ENCODE measurements at regions not wholly inside any gene's neighbourhood (a gene's known extent, or its start where the extent isn't known, plus 50 kb on each side); places are given as distances from the start of the nearest gene placed in this dataset.

GRCh38 chr2:215742021-215742420, 271.3 kb downstream of the MREG start:
- DNase-seq (ENCODE audit: low read depth in 1 of 2, low spot score in 1 of 2) = no peak
- H3K27ac ChIP-seq (replicated peaks) = no peak overlapping the region
- TF ChIP-seq GABPA (IDR thresholded peaks at IDR 0.05; ENCODE audit: low read depth) (no peak), SPI1 (IDR thresholded peaks at IDR 0.05; ENCODE audit: borderline replicate concordance, low read depth) (no peak), POLR2AphosphoS5 (IDR thresholded peaks at IDR 0.05; ENCODE audit: low read depth) (no peak)
- TF ChIP-seq, protein P1, sequence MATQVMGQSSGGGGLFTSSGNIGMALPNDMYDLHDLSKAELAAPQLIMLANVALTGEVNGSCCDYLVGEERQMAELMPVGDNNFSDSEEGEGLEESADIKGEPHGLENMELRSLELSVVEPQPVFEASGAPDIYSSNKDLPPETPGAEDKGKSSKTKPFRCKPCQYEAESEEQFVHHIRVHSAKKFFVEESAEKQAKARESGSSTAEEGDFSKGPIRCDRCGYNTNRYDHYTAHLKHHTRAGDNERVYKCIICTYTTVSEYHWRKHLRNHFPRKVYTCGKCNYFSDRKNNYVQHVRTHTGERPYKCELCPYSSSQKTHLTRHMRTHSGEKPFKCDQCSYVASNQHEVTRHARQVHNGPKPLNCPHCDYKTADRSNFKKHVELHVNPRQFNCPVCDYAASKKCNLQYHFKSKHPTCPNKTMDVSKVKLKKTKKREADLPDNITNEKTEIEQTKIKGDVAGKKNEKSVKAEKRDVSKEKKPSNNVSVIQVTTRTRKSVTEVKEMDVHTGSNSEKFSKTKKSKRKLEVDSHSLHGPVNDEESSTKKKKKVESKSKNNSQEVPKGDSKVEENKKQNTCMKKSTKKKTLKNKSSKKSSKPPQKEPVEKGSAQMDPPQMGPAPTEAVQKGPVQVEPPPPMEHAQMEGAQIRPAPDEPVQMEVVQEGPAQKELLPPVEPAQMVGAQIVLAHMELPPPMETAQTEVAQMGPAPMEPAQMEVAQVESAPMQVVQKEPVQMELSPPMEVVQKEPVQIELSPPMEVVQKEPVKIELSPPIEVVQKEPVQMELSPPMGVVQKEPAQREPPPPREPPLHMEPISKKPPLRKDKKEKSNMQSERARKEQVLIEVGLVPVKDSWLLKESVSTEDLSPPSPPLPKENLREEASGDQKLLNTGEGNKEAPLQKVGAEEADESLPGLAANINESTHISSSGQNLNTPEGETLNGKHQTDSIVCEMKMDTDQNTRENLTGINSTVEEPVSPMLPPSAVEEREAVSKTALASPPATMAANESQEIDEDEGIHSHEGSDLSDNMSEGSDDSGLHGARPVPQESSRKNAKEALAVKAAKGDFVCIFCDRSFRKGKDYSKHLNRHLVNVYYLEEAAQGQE (IDR thresholded peaks at IDR 0.05; ENCODE audit: insufficient replicate concordance, low read depth) = no peak
- TF ChIP-seq, protein P2, sequence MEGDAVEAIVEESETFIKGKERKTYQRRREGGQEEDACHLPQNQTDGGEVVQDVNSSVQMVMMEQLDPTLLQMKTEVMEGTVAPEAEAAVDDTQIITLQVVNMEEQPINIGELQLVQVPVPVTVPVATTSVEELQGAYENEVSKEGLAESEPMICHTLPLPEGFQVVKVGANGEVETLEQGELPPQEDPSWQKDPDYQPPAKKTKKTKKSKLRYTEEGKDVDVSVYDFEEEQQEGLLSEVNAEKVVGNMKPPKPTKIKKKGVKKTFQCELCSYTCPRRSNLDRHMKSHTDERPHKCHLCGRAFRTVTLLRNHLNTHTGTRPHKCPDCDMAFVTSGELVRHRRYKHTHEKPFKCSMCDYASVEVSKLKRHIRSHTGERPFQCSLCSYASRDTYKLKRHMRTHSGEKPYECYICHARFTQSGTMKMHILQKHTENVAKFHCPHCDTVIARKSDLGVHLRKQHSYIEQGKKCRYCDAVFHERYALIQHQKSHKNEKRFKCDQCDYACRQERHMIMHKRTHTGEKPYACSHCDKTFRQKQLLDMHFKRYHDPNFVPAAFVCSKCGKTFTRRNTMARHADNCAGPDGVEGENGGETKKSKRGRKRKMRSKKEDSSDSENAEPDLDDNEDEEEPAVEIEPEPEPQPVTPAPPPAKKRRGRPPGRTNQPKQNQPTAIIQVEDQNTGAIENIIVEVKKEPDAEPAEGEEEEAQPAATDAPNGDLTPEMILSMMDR (IDR thresholded peaks at IDR 0.05; ENCODE audit: insufficient read depth, low read length) = no peak

GRCh38 chr2:215740071-215740470, 273.3 kb downstream of the MREG start:
- no peak for DNase-seq (ENCODE audit: low read depth in 1 of 2, low spot score in 1 of 2)
- H3K4me3 ChIP-seq (replicated peaks; ENCODE audit: insufficient read depth, low read length) = no peak overlapping the region
- no peak for TF ChIP-seq POLR2AphosphoS5 (IDR thresholded peaks at IDR 0.05; ENCODE audit: low read depth)
- no peak for TF ChIP-seq SPI1 (IDR thresholded peaks at IDR 0.05; ENCODE audit: borderline replicate concordance, low read depth)
- no peak for TF ChIP-seq GABPA (IDR thresholded peaks at IDR 0.05; ENCODE audit: low read depth)
- TF ChIP-seq, protein P1 (IDR thresholded peaks at IDR 0.05; ENCODE audit: insufficient replicate concordance, low read depth) = no peak
- TF ChIP-seq, protein P2 (IDR thresholded peaks at IDR 0.05; ENCODE audit: insufficient read depth, low read length) = no peak
- no peak overlapping the region for H3K27ac ChIP-seq (replicated peaks)
- no peaks in the 10 kb centered on the region for H3K27me3 ChIP-seq (ENCODE audit: insufficient read depth, poor library complexity, severe bottlenecking)

More at GRCh38 chr2:215742021-215742420, 271.3 kb downstream of the MREG start:
- peaks cover 1% of the 10 kb centered on the region for H3K27me3 ChIP-seq (ENCODE audit: insufficient read depth, poor library complexity, severe bottlenecking)
- H3K4me3 ChIP-seq (replicated peaks; ENCODE audit: insufficient read depth, low read length) = no peak overlapping the region

- Histone ChIP-seq H3K27me3 (ENCODE audit: insufficient read depth, poor library complexity, severe bottlenecking) (no peaks in the 10 kb centered on the region), H3K4me3 (replicated peaks; ENCODE audit: insufficient read depth, low read length) (no peak overlapping the region), H3K27ac (replicated peaks) (no peak overlapping the region)
- no peak for DNase-seq (ENCODE audit: low read depth in 1 of 2, low spot score in 1 of 2)
- TF ChIP-seq, protein P1 (IDR thresholded peaks at IDR 0.05; ENCODE audit: insufficient replicate concordance, low read depth) = no peak
- no peak for TF ChIP-seq GABPA (IDR thresholded peaks at IDR 0.05; ENCODE audit: low read depth)
- no peak for TF ChIP-seq SPI1 (IDR thresholded peaks at IDR 0.05; ENCODE audit: borderline replicate concordance, low read depth)
- TF ChIP-seq, protein P2 (IDR thresholded peaks at IDR 0.05; ENCODE audit: insufficient read depth, low read length) = no peak
- no peak for TF ChIP-seq POLR2AphosphoS5 (IDR thresholded peaks at IDR 0.05; ENCODE audit: low read depth)
Measured at GRCh38 chr2:215738351-215738750, 275.0 kb downstream of the MREG start.

Measured in HL-60 (cell line).